HEK293 (cell line): ENCODE measurements at regions not wholly inside any gene's neighbourhood (a gene's known extent, or its start where the extent isn't known, plus 50 kb on each side); places are given as distances from the start of the nearest gene placed in this dataset.
"Not testable (repeated sequence)": the region's sequence is repeated elsewhere in the genome, so short reads cannot be mapped to it uniquely, and the experiment has no call there.

ENCODE experiments used
- CTCF ChIA-PET: fragments of 350-600 bp; formaldehyde crosslinking; extraction: SDS; loops from one replicate; lab custom pipeline; 2021; ENCODE audit warnings: antibody characterized with exemption; lab: Yijun Ruan, JAX
- POLR2A ChIA-PET: fragments of 300-600 bp; formaldehyde crosslinking; extraction: SDS; loops from one replicate; lab custom pipeline; 2020; ENCODE audit warnings: antibody characterized with exemption, inconsistent platforms; lab: Yijun Ruan, JAX
- H3K27ac ChIP-seq: fragments of 200-500 bp; sonication (Bioruptor generic); 2 replicates; pipeline ENCODE4 v1.5.1; 2014; ENCODE audit warnings: low read depth, low read length, control low read depth, inconsistent platforms; ENCODE audit errors: extremely low read depth
- H3K36me3 ChIP-seq, 2 experiments: fragments of 200-500 bp in 1 of 2; sonication (Bioruptor generic) in 1 of 2; 1 replicate in 1 of 2; 2 replicates in 1 of 2; pipeline ENCODE4 v1.5.1; 2014 to 2017; ENCODE audit warnings: inconsistent platforms in 2 of 2, low read length in 2 of 2; ENCODE audit not compliant: control insufficient read depth in 2 of 2, insufficient read depth in 1 of 2
- H3K4me1 ChIP-seq: fragments of 200-500 bp; sonication (Bioruptor generic); 2 replicates; pipeline ENCODE4 v1.5.1; 2014; ENCODE audit warnings: mild to moderate bottlenecking, low read length, inconsistent platforms; ENCODE audit not compliant: control insufficient read depth, insufficient read depth
- H3K4me3 ChIP-seq: 2 replicates; pipeline ENCODE4 v1.5.1; 2011; ENCODE audit warnings: low read depth, mild to moderate bottlenecking, control low read depth, low read length, moderate library complexity
- H3K9me3 ChIP-seq: fragments of 200-500 bp; sonication (Bioruptor generic); 2 replicates; pipeline ENCODE4 v1.5.1; 2014; ENCODE audit warnings: low read depth, low read length, inconsistent platforms; ENCODE audit not compliant: control insufficient read depth, insufficient read depth
- BCL6B ChIP-seq: fragments of 450-650 bp; formaldehyde crosslinking; IDR thresholded peaks from 2 replicates; pipeline ENCODE4 v1.5.1; 2017; ENCODE audit warnings: missing biosample characterization, missing genetic modification characterization
- FEZF1 ChIP-seq: fragments of 450-650 bp; formaldehyde crosslinking; IDR thresholded peaks from 2 replicates; pipeline ENCODE4 v1.5.1; 2016; ENCODE audit warnings: missing biosample characterization, missing genetic modification characterization
- HOXA7 ChIP-seq: sonication (generic); formaldehyde crosslinking; IDR thresholded peaks from 2 replicates; pipeline ENCODE4 v1.8.1; 2022; ENCODE audit warnings: missing genetic modification reagents, borderline replicate concordance
- RBAK ChIP-seq: fragments of 450-650 bp; formaldehyde crosslinking; IDR thresholded peaks from 2 replicates; pipeline ENCODE4 v1.5.1; 2016; ENCODE audit warnings: missing biosample characterization, missing genetic modification characterization
- SCRT1 ChIP-seq: fragments of 450-650 bp; formaldehyde crosslinking; IDR thresholded peaks from 2 replicates; pipeline ENCODE4 v1.5.1; 2016; ENCODE audit warnings: missing biosample characterization, missing genetic modification characterization, borderline replicate concordance
- YY2 ChIP-seq: fragments of 450-650 bp; formaldehyde crosslinking; IDR thresholded peaks from 2 replicates; pipeline ENCODE4 v1.5.1; 2016; ENCODE audit warnings: missing biosample characterization, missing genetic modification characterization
- ZBTB7A ChIP-seq: fragments of 450-650 bp; formaldehyde crosslinking; IDR thresholded peaks from 2 replicates; pipeline ENCODE4 v1.5.1; 2016; ENCODE audit warnings: low read depth, missing biosample characterization, missing genetic modification characterization
- ZFP3 ChIP-seq: fragments of 450-650 bp; formaldehyde crosslinking; IDR thresholded peaks from 2 replicates; pipeline ENCODE4 v1.5.1; 2016; ENCODE audit warnings: low read depth, missing biosample characterization, missing genetic modification characterization
- ZNF112 ChIP-seq: fragments of 450-650 bp; formaldehyde crosslinking; IDR thresholded peaks from 2 replicates; pipeline ENCODE4 v1.5.0; 2017; ENCODE audit warnings: missing biosample characterization, missing genetic modification characterization
- ZNF239 ChIP-seq: fragments of 450-650 bp; formaldehyde crosslinking; IDR thresholded peaks from 2 replicates; pipeline ENCODE4 v1.5.1; 2016; ENCODE audit warnings: missing biosample characterization, missing genetic modification characterization
- ZNF274 ChIP-seq, 2 experiments: fragments of 200-500 bp in 1 of 2; fragments of 450-650 bp in 1 of 2; sonication (Bioruptor generic) in 1 of 2; formaldehyde crosslinking in 1 of 2; IDR thresholded peaks; 2 replicates each; pipeline versions ENCODE4 v1.5.1 to v1.6.1; 2014 to 2016; ENCODE audit warnings: borderline replicate concordance in 1 of 2, inconsistent platforms in 1 of 2, low read length in 1 of 2, missing biosample characterization in 1 of 2, missing genetic modification characterization in 1 of 2
- ZNF354C ChIP-seq: fragments of 450-650 bp; formaldehyde crosslinking; IDR thresholded peaks from 2 replicates; pipeline ENCODE4 v1.5.1; 2016; ENCODE audit warnings: missing biosample characterization, missing genetic modification characterization, low read depth, borderline replicate concordance
- ZNF48 ChIP-seq: fragments of 450-650 bp; formaldehyde crosslinking; IDR thresholded peaks from 2 replicates; pipeline ENCODE4 v1.5.1; 2016; ENCODE audit warnings: missing biosample characterization, missing genetic modification characterization
- ZNF555 ChIP-seq: fragments of 450-650 bp; formaldehyde crosslinking; conservative IDR thresholded peaks from 2 replicates; pipeline ENCODE4 v1.5.1; 2017; ENCODE audit warnings: missing biosample characterization, mild to moderate bottlenecking, missing genetic modification characterization, inconsistent platforms
- ZNF560 ChIP-seq: fragments of 450-650 bp; formaldehyde crosslinking; IDR thresholded peaks from 2 replicates; pipeline ENCODE4 v1.5.1; 2017; ENCODE audit warnings: missing biosample characterization, missing genetic modification characterization, borderline replicate concordance
- ZNF596 ChIP-seq: fragments of 450-650 bp; IDR thresholded peaks from 2 replicates; pipeline ENCODE4 v1.5.0; 2018; ENCODE audit warnings: missing biosample characterization, mild to moderate bottlenecking, missing genetic modification characterization, moderate library complexity
- ZNF654 ChIP-seq: fragments of 450-650 bp; formaldehyde crosslinking; IDR thresholded peaks from 2 replicates; pipeline ENCODE4 v1.5.1; 2016; ENCODE audit warnings: low read depth, missing biosample characterization, missing genetic modification characterization
- ZNF664 ChIP-seq: fragments of 450-650 bp; formaldehyde crosslinking; IDR thresholded peaks from 2 replicates; pipeline ENCODE4 v1.5.1; 2016; ENCODE audit warnings: missing biosample characterization, missing genetic modification characterization
- ZNF768 ChIP-seq: fragments of 450-650 bp; formaldehyde crosslinking; IDR thresholded peaks from 2 replicates; pipeline ENCODE4 v1.5.1; 2018; ENCODE audit warnings: missing biosample characterization, mild to moderate bottlenecking, missing genetic modification characterization
- TF ChIP-seq, protein P1 (sequence below): IDR thresholded peaks from 2 replicates; pipeline ENCODE4 v1.6.1; 2011; ENCODE audit warnings: mild to moderate bottlenecking, low read depth, low read length, borderline replicate concordance
- TF ChIP-seq, protein P2 (sequence below): fragments of 450-650 bp; formaldehyde crosslinking; IDR thresholded peaks from 2 replicates; pipeline ENCODE4 v1.5.1; 2016; ENCODE audit warnings: missing biosample characterization, missing genetic modification characterization, low read depth

GRCh38 chr7:145784809-145785780 lies 331.5 kb upstream of the CNTNAP2 start:
- Histone ChIP-seq H3K9me3 (no peaks in the 10 kb centered on the region), H3K4me3 (no peak overlapping the region), H3K36me3 (no peaks in the 10 kb centered on the region), H3K27ac (no peak overlapping the region), H3K4me1 (no peaks in the 10 kb centered on the region)
- no peak for TF ChIP-seq ZNF48
- TF ChIP-seq ZBTB7A: no peak
- TF ChIP-seq SCRT1 (tag by site-specific recombination): no peak
- no peak for TF ChIP-seq ZNF555
- TF ChIP-seq FEZF1 (tag by site-specific recombination): no peak
- TF ChIP-seq ZNF596: no peak
- TF ChIP-seq, protein P1, sequence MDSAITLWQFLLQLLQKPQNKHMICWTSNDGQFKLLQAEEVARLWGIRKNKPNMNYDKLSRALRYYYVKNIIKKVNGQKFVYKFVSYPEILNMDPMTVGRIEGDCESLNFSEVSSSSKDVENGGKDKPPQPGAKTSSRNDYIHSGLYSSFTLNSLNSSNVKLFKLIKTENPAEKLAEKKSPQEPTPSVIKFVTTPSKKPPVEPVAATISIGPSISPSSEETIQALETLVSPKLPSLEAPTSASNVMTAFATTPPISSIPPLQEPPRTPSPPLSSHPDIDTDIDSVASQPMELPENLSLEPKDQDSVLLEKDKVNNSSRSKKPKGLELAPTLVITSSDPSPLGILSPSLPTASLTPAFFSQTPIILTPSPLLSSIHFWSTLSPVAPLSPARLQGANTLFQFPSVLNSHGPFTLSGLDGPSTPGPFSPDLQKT: no peak
- CTCF ChIA-PET: no interaction called here
- POLR2A ChIA-PET: no interaction called here

DNA sequence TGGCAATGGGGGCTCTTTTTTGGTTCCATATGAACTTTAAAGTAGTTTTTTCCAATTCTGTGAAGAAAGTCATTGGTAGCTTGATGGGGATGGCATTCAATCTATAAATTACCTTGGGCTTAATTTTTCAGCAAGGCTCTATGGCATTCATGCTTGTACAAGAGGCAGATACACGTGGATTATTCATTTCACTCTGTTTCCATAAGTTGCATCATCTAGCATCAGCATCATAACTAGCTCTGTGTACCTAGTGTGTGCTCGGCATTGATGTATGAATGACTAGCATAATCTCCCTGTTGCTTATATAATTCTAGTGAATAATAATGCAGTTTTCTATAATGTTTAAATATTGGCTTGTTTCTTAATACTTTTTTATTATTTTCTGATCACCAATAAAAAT lies 335.2 kb upstream of the CNTNAP2 start:
- H3K36me3 ChIP-seq, H3K4me3 ChIP-seq, H3K27ac ChIP-seq, CTCF ChIA-PET, H3K9me3 ChIP-seq, H3K4me1 ChIP-seq, POLR2A ChIA-PET: not testable (repeated sequence)

DNA sequence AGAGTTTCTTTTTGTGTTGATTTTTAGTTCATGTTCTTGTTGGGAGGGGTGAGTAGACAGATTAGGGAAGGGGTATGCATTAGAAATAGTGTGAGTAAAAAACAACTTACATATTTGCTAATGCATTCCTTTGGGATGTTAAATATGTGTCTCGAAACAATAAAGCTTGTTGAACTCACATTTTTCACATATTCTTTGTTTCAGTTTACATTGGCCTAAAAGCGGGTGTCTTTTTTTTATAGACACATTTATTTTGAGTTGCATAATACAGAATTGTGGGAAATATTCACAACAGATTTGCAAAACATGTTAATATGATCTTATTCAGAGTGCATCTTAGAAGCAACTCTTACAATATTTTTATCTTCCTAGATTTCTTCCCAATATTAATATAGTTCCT lies 337.5 kb upstream of the CNTNAP2 start:
- TF ChIP-seq ZFP3 (tag by site-specific recombination) (no peak), ZNF560 (no peak), RBAK (tag by site-specific recombination) (no peak), ZNF768 (tag by site-specific recombination) (no peak), ZNF664 (tag by site-specific recombination) (no peak), ZNF274 (IDR thresholded peaks at IDR 0.05; ENCODE audit: low read length) (no peak), ZNF274 (tag by site-specific recombination; IDR thresholded peaks at IDR 0.05; ENCODE audit: borderline replicate concordance) (no peak), YY2 (no peak), ZNF239 (tag by site-specific recombination) (no peak), BCL6B (no peak), ZNF654 (tag by site-specific recombination) (no peak), ZNF112 (tag by site-specific recombination) (no peak), FEZF1 (tag by site-specific recombination) (no peak), ZNF354C (tag by site-specific recombination) (no peak), HOXA7 (no peak)
- TF ChIP-seq, protein P2, sequence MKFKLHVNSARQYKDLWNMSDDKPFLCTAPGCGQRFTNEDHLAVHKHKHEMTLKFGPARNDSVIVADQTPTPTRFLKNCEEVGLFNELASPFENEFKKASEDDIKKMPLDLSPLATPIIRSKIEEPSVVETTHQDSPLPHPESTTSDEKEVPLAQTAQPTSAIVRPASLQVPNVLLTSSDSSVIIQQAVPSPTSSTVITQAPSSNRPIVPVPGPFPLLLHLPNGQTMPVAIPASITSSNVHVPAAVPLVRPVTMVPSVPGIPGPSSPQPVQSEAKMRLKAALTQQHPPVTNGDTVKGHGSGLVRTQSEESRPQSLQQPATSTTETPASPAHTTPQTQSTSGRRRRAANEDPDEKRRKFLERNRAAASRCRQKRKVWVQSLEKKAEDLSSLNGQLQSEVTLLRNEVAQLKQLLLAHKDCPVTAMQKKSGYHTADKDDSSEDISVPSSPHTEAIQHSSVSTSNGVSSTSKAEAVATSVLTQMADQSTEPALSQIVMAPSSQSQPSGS (tag by site-specific recombination): no peak
- TF ChIP-seq, all 188 proteins: peak for 0
- CTCF ChIA-PET: no interaction called here
- POLR2A ChIA-PET: no interaction called here
- no peaks in the 10 kb centered on the region for H3K36me3 ChIP-seq
- no peaks in the 10 kb centered on the region for H3K4me1 ChIP-seq
- no peak overlapping the region for H3K4me3 ChIP-seq
- no peaks in the 10 kb centered on the region for H3K9me3 ChIP-seq
- no peak overlapping the region for H3K27ac ChIP-seq
